Testis (tissue), 2 donors: ENCODE measurements at regions not wholly inside any gene's neighbourhood (a gene's known extent, or its start where the extent isn't known, plus 50 kb on each side); places are given as distances from the start of the nearest gene placed in this dataset.

Experiments
- DNase-seq: peaks from one replicate; pipeline ENCODE4 v3.0.0-alpha.2; 2019
- H3K27ac ChIP-seq, 2 donors: fragments of 200-600 bp; sonication (generic); one replicate each; pipeline ENCODE4 v1.5.1; 2019
- H3K27me3 ChIP-seq: fragments of 200-600 bp; sonication (generic); one replicate; pipeline ENCODE4 v1.5.1; 2019
- H3K36me3 ChIP-seq: fragments of 200-600 bp; sonication (generic); one replicate; pipeline ENCODE4 v1.5.1; 2017; ENCODE audit warnings: low read depth; ENCODE audit errors: missing control alignments
- H3K4me1 ChIP-seq: fragments of 200-600 bp; sonication (generic); one replicate; pipeline ENCODE4 v1.5.1; 2019
- H3K4me3 ChIP-seq, 2 donors: fragments of 200-600 bp; sonication (generic); one replicate each; pipeline ENCODE4 v1.5.1; 2017 to 2019
- H3K9me3 ChIP-seq: fragments of 200-600 bp; sonication (generic); one replicate; pipeline ENCODE4 v1.5.1; 2017
- CTCF ChIP-seq, 3 experiments: fragments of 450-650 bp in 2 of 3; fragments of 200-600 bp in 1 of 3; sonication (generic) in 1 of 3; IDR thresholded peaks; one replicate each; pipeline ENCODE4 v1.5.1; 2016 to 2019; ENCODE audit warnings: antibody characterized with exemption in 3 of 3, mild to moderate bottlenecking in 2 of 3, moderate library complexity in 1 of 3
- POLR2A ChIP-seq: fragments of 450-650 bp; IDR thresholded peaks from one replicate; pipeline ENCODE4 v1.6.1; 2017; ENCODE audit warnings: antibody characterized with exemption, mild to moderate bottlenecking, moderate library complexity
- WGBS, 2 donors: methylation state at CpG; one replicate each; pipeline ENCODE4 v1.1.5; 2018; 5-methylcytosine and 5-hydroxymethylcytosine counted together
- intact Hi-C: fragments of 100-400 bp; cut with DNase I; formaldehyde crosslinking; loops from one replicate; pipeline ENCODE4 v1.15.1; 2023; ENCODE audit warnings: low total_unique reads

GRCh38 chr22:49424893-49425270 lies 402.8 kb downstream of the BRD1 start:
- TF ChIP-seq POLR2A (no peak), CTCF (IDR thresholded peaks at IDR 0.05) (no peak)
- no peaks in the 10 kb centered on the region for H3K4me1 ChIP-seq
- no peaks in the 10 kb centered on the region for H3K27me3 ChIP-seq
- no peak overlapping the region for H3K27ac ChIP-seq
- no peak for DNase-seq
- no peaks in the 10 kb centered on the region for H3K9me3 ChIP-seq
- no peak overlapping the region for H3K4me3 ChIP-seq
- 77 to 88% methylated on average over 10 of the region's 10 CpGs for WGBS, 2 donors
- intact Hi-C loops = no loop called here
- no peaks in the 10 kb centered on the region for H3K36me3 ChIP-seq

GRCh38 chr22:49423125-49423650 lies 404.5 kb downstream of the BRD1 start:
- Histone ChIP-seq H3K9me3 (no peaks in the 10 kb centered on the region), H3K4me3 (no peak overlapping the region), H3K4me1 (no peaks in the 10 kb centered on the region), H3K27ac (no peak overlapping the region), H3K36me3 (no peaks in the 10 kb centered on the region), H3K27me3 (no peaks in the 10 kb centered on the region)
- intact Hi-C loops = no loop called here
- TF ChIP-seq POLR2A (no peak), CTCF (IDR thresholded peaks at IDR 0.05) (no peak)
- WGBS, 2 donors = 77 to 88% methylated on average over 15 to 17 of the region's 17 CpGs
- DNase-seq = no peak

GRCh38 chr22:49422701-49423100 lies 405.0 kb downstream of the BRD1 start:
- intact Hi-C loops = no loop called here
- H3K27ac ChIP-seq = no peak overlapping the region
- H3K9me3 ChIP-seq = no peaks in the 10 kb centered on the region
- WGBS, 2 donors = 61 to 79% methylated on average over 2 of the region's 2 CpGs
- TF ChIP-seq CTCF (IDR thresholded peaks at IDR 0.05) (no peak), POLR2A (no peak)
- no peak for DNase-seq
- no peaks in the 10 kb centered on the region for H3K27me3 ChIP-seq
- H3K4me3 ChIP-seq = no peak overlapping the region
- no peaks in the 10 kb centered on the region for H3K4me1 ChIP-seq
- H3K36me3 ChIP-seq = no peaks in the 10 kb centered on the region

- Histone ChIP-seq H3K4me3 (no peak overlapping the region), H3K9me3 (no peaks in the 10 kb centered on the region), H3K36me3 (no peaks in the 10 kb centered on the region), H3K27me3 (no peaks in the 10 kb centered on the region), H3K27ac (no peak overlapping the region), H3K4me1 (no peaks in the 10 kb centered on the region)
- intact Hi-C loops = no loop called here
- WGBS, 2 donors = 89 to 92% methylated on average over 13 of the region's 13 CpGs
- no peak for DNase-seq
- TF ChIP-seq POLR2A (no peak), CTCF (IDR thresholded peaks at IDR 0.05) (no peak)
These were observed 407.0 kb downstream of the BRD1 start for GRCh38 chr22:49420651-49421050.

- H3K27me3 ChIP-seq = no peaks in the 10 kb centered on the region
- H3K36me3 ChIP-seq = no peaks in the 10 kb centered on the region
- H3K4me3 ChIP-seq = no peak overlapping the region
- TF ChIP-seq POLR2A (no peak), CTCF (IDR thresholded peaks at IDR 0.05) (no peak)
- no peak overlapping the region for H3K27ac ChIP-seq
- H3K9me3 ChIP-seq = no peaks in the 10 kb centered on the region
- no peak for DNase-seq
- H3K4me1 ChIP-seq = no peaks in the 10 kb centered on the region
- intact Hi-C loops = no loop called here
- WGBS, 2 donors = 92 to 94% methylated on average over 4 to 6 of the region's 6 CpGs
These were observed 408.0 kb downstream of the BRD1 start for GRCh38 chr22:49419661-49420060.
